HG03378 (cell line): ENCODE measurements at regions not wholly inside any gene's neighbourhood (a gene's known extent, or its start where the extent isn't known, plus 50 kb on each side); places are given as distances from the start of the nearest gene placed in this dataset.
"Not testable (repeated sequence)": the region's sequence is repeated elsewhere in the genome, so short reads cannot be mapped to it uniquely, and the experiment has no call there.

Experiments used
- ATAC-seq: cut with Tn5 transposase; IDR thresholded peaks from one replicate; pipeline ENCODE4 v1.9.1; 2021; ENCODE audit warnings: mild to moderate bottlenecking, moderate library complexity; ENCODE audit not compliant: unreplicated experiment

DNA sequence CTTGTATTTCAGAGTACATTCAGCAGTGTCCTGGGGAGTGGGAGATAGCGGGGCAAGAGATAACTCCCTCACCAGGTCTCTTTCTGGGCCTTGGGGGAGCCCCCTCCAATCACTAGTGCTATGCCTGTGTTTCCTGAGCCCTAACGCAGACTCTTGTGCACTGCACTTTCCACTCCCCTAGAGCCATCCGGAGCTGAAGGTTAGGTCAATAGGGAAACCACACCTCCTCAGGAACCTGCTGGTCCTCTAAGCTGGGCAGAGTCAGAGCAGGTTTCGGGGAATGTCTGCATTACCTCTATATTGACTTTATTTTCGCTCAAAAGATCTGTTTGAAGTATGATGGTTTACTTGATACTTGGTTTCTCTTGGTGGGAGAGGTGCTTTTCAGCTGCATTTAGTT lies 617.0 kb upstream of the ROBO1 start:
- ATAC-seq: no peak

DNA sequence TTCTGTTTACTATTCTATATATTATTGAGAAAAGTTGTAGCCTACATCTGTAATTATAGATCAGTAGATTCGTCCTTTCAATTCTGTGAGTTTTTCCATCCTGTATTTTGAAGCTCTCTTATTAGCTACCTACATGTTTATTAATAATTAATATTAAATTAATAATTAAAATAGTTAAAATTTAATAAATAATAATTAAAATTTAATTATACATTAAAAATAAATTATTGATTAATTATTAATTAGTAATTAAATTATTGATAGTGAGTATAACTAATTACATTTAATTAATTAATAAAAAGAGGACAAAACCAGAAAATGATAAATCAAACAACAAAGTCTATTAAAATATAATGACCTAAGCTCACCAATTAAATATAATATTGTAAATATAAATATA lies 606.6 kb upstream of the ROBO1 start:
- ATAC-seq: no peak

GRCh38 chr3:80368616-80369015 lies 600.8 kb upstream of the ROBO1 start:
- ATAC-seq: no peak

GRCh38 chr3:80366808-80367548 lies 599.2 kb upstream of the ROBO1 start:
- ATAC-seq: no peak

DNA sequence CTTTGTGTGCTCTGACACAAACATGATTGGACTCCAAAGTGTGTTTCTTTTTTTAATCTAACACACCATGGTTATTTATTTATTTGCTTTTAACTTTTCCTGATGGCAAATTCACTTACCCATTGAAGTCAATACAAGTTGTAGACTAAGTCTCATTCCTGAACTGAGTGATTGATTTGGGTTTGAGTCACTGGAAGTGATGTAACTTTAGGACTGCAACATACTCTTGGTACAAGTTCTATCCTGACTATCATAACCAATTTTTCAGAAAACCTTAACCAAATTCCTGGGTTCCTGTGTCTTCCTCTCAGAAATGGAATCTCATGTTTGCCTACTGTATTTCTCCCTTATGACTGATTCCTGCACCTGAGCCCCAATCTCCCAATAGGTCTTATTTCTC lies 590.0 kb upstream of the ROBO1 start:
- no peak for ATAC-seq

- no peak for ATAC-seq
These were observed 587.3 kb upstream of the ROBO1 start for GRCh38 chr3:80355144-80355543.

GRCh38 chr3:80351201-80351600 lies 583.4 kb upstream of the ROBO1 start:
- no peak for ATAC-seq

DNA sequence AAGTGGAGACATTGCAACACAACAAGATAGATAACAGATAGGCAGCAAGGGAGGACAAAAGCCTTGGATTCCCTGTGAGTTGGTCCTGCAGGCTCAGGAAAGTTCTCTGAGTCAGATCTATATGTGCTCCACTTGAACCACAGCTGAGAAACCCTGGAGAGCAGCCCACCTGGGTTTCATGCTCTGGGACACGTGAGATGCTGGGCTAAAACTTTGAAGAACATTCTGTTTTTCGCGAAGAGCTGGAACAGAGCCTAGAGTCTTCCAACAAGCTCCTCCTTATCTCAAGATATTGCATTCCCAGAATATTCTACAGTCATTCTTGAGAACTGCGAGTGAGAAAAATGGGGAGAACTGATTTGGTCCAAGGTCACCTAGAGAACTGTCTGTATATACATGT lies 583.0 kb upstream of the ROBO1 start:
- ATAC-seq: no peak

GRCh38 chr3:80338366-80338765 lies 570.6 kb upstream of the ROBO1 start:
- ATAC-seq: no peak

DNA sequence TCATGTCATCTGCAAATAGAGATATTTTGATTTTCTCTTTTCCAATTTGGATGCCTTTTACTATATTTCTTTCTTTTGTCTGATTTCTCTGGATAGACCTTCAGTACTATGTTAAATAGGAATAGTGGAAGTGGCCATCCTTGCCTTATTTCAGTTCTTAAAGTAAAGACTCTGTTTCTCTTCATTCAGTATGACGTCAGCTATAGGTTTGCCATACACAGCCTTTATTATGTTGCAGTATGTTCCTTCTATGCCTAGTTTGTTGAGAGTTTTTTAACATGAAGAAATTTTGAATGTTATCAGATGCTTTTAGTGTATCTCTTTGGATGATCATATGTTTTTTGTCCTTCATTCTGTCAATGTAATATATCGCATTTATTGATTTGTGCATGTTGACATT lies 566.7 kb upstream of the ROBO1 start:
- ATAC-seq: no peak

GRCh38 chr3:80331494-80332170 lies 563.8 kb upstream of the ROBO1 start:
- ATAC-seq: no peak

DNA sequence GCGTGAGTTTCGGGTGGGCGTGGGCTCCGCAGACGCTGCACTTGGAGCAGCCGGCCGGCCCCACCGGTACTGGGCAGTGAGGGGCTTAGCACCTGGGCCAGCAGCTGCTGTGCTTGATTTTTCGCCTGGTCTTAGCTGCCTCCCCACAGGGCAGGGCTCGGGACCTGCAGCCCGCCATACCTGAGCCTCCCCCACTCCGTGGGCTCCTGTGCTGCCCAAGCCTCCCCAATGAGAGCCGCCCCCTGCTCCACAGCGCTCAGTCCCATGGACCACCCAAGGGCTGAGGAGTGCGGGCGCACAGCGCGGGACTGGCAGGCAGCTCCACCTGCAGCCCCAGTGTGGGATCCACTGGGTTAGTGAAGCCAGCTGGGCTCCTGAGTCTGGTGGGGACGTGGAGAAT lies 546.7 kb upstream of the ROBO1 start:
- not testable (repeated sequence) for ATAC-seq

- no peak for ATAC-seq
These were observed 540.8 kb upstream of the ROBO1 start for GRCh38 chr3:80308637-80309036.

DNA sequence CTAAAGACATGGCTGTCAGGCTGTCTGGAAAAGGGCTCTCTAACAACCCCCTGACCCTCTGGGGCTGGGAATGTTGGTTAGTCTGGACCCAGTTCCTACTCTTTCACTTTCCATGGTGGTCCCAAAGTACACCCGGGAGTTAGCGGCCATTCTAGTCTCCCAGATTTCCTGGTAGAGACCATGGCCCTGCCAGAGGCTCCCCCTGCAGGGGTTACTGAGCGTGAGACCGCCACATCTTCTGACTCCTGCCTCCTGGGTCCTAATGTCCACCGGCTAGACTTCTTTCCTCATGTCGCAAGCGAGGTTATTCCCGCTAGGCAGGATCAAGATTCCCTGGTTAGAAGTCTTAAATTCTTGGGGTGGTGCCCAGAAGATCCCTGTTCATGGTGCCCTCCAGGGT lies 540.0 kb upstream of the ROBO1 start:
- no peak for ATAC-seq

- ATAC-seq: no peak
These were observed 529.9 kb upstream of the ROBO1 start for GRCh38 chr3:80297720-80298119.

- no peak for ATAC-seq
These were observed 517.6 kb upstream of the ROBO1 start for GRCh38 chr3:80285388-80285787.

DNA sequence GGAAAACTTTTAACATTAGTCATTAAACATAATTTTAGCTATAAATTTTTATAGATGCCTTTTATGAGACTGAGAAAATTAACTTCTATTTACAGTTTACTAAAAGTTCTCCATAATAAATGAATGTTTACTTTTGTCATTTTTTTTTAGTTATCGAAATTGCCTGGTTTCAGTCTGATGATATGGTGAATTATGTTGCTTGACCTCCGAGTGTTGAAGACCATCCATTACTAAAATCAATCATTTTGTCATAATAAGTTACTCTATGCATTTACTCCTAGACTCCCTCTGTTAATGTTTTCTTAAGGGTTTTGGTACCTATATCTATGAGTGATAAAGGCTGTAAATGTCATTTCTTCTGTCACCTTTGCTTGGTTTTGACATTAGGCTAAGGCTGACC lies 516.0 kb upstream of the ROBO1 start:
- no peak for ATAC-seq

- ATAC-seq: no peak
These were observed 510.3 kb upstream of the ROBO1 start for GRCh38 chr3:80278056-80278455.

GRCh38 chr3:80275120-80275519 lies 507.3 kb upstream of the ROBO1 start:
- ATAC-seq: no peak

DNA sequence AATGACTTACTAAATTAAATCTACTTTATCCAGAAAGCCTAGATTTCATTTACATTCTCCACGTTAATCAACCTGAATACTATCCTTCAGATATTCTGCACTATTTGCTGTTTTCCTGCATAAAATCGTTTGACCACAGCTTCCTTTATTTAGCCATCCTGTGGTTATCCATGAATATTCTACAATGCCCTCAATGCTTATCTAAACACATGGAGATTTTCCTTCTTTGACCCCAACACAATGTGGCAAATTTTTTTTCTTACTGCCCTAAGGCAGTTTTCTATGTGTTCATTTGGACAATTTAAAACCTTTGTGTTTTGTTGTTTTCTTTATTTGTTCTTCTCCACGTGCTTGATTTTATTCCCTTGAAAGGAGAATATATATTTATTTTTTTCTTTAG lies 495.5 kb upstream of the ROBO1 start:
- ATAC-seq: no peak

DNA sequence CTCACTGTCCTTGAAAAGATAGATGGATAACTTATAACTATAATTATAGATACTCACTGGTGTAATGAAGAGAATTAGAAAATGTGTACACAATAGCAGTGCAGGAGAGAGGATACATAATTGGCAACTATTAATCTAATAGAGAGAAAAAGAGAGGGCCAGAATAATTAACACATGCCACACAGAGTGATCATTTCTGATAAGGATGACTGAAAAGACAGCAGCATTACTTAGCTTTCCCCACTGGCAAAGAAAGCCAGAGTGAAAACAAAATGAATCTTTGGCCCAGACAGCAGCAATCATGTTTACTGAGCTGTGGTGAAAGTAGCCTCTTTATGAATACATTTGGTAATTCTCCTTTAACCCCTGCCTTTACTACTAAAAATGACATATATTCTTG lies 493.3 kb upstream of the ROBO1 start:
- no peak for ATAC-seq

- no peak for ATAC-seq
These were observed 491.9 kb upstream of the ROBO1 start for GRCh38 chr3:80259736-80260135.

DNA sequence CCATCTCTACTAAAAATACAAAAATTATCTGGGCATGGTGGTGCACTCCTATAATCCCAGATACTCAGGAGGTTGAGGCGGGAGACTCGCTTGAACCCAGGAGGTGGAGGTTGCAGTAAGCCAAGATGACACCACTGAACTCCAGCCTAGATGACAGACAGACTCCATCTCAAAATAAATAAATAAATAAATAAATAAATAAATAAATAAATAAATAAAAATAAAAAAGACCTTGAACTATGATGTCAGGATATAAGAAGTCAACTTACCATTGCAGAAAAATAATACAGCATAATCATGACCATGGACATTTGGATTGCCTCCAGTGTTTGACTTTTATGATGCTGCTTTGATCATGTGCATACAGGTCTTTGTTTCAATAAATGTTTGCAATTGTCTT lies 484.3 kb upstream of the ROBO1 start:
- ATAC-seq: no peak
